Activated CD8-positive, alpha-beta T cell treated with anti-CD3 and anti-CD28 coated beads, Interleukin-2, amount 10 ng/mL, durations not matched to agents 7 days and 5 days (primary cell): ENCODE measurements at regions not wholly inside any gene's neighbourhood (a gene's known extent, or its start where the extent isn't known, plus 50 kb on each side); places are given as distances from the start of the nearest gene placed in this dataset.

Experiments used
- ATAC-seq: fragments of 150-1000 bp; cut with Tn5 transposase; one replicate; pipeline ENCODE4 v1.10.0; 2021; ENCODE audit warnings: moderate library complexity
- CTCF ChIA-PET: fragments of 350-600 bp; sonication (Branson Sonifier 250); formaldehyde crosslinking; loops from one replicate; lab custom pipeline; 2021; ENCODE audit warnings: antibody characterized with exemption; lab: Charles Lee
- POLR2A ChIA-PET: fragments of 350-600 bp; sonication (Branson Sonifier 250); formaldehyde crosslinking; loops from one replicate; lab custom pipeline; 2021; ENCODE audit warnings: antibody characterized with exemption; lab: Charles Lee
- DNase-seq: peaks from one replicate; pipeline ENCODE4 v3.0.0-alpha.2; 2020
- H3K27ac Mint-ChIP-seq: one replicate; pipeline ENCODE4 v1.8.0; 2021; ENCODE audit warnings: mild to moderate bottlenecking, mixed read lengths
- H3K27me3 Mint-ChIP-seq: one replicate; pipeline ENCODE4 v1.8.0; 2021; ENCODE audit warnings: low read depth, mixed read lengths
- H3K36me3 Mint-ChIP-seq: one replicate; pipeline ENCODE4 v1.8.0; 2021; ENCODE audit warnings: low read depth, mixed read lengths
- H3K4me1 Mint-ChIP-seq: one replicate; pipeline ENCODE4 v1.8.0; 2021; ENCODE audit warnings: low read depth, mixed read lengths
- H3K4me3 Mint-ChIP-seq: one replicate; pipeline ENCODE4 v1.8.0; 2021; ENCODE audit warnings: mild to moderate bottlenecking, mixed read lengths
- H3K9me3 Mint-ChIP-seq: one replicate; pipeline ENCODE4 v1.8.0; 2022; ENCODE audit warnings: mixed read lengths; ENCODE audit not compliant: insufficient read depth

GRCh38 chr11:101291279-101291678, 161.7 kb upstream of the PGR start:
- POLR2A ChIA-PET: no interaction called here

GRCh38 chr11:101288392-101288791, 158.8 kb upstream of the PGR start:
- Mint-ChIP-seq H3K27ac (no peak overlapping the region), H3K4me1 (no peaks in the 10 kb centered on the region), H3K36me3 (no peaks in the 10 kb centered on the region), H3K27me3 (no peaks in the 10 kb centered on the region), H3K9me3 (peaks cover 9% of the 10 kb centered on the region), H3K4me3 (no peak overlapping the region)
- no peak for DNase-seq
- no peak for ATAC-seq
- CTCF ChIA-PET: no interaction called here
- POLR2A ChIA-PET: no interaction called here

More at GRCh38 chr11:101291279-101291678, 161.7 kb upstream of the PGR start:
- ATAC-seq (no peak), DNase-seq (no peak)
- Mint-ChIP-seq H3K4me1 (no peaks in the 10 kb centered on the region), H3K27me3 (no peaks in the 10 kb centered on the region), H3K9me3 (peaks cover 19% of the 10 kb centered on the region), H3K4me3 (no peak overlapping the region), H3K27ac (no peak overlapping the region), H3K36me3 (no peaks in the 10 kb centered on the region)
- CTCF ChIA-PET: no interaction called here

- Mint-ChIP-seq H3K9me3 (peaks cover 5% of the 10 kb centered on the region), H3K36me3 (no peaks in the 10 kb centered on the region), H3K4me1 (no peaks in the 10 kb centered on the region), H3K27ac (no peak overlapping the region), H3K27me3 (no peaks in the 10 kb centered on the region), H3K4me3 (no peak overlapping the region)
- ATAC-seq (no peak), DNase-seq (no peak)
- CTCF ChIA-PET: no interaction called here
- POLR2A ChIA-PET: no interaction called here
Observed at GRCh38 chr11:101279728-101280127, 150.1 kb upstream of the PGR start.

DNA sequence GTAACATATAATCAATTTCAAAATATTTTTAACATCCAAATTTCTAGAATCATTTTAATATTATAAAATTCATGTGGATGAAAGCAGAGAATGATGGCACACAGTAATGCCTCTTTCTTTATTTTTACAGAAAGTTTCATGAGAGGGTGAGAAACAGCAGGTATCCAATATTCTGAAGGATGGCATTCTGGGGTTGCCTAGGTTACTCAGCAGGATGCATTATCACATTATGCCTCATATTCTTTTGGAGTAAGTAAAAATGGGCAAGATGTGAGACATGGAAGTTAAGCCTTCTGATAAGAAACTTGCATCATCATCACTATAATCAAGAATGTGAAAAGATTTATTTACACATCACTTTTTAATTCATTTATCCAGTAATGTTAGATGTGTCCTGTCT, 148.7 kb upstream of the PGR start:
- no peak overlapping the region for H3K27ac Mint-ChIP-seq
- no peaks in the 10 kb centered on the region for H3K36me3 Mint-ChIP-seq
- no peak overlapping the region for H3K4me3 Mint-ChIP-seq
- DNase-seq (no peak), ATAC-seq (no peak)
- POLR2A ChIA-PET: no interaction called here
- CTCF ChIA-PET: no interaction called here
- H3K9me3 Mint-ChIP-seq: peaks cover 5% of the 10 kb centered on the region
- H3K27me3 Mint-ChIP-seq: no peaks in the 10 kb centered on the region
- no peaks in the 10 kb centered on the region for H3K4me1 Mint-ChIP-seq

- H3K9me3 Mint-ChIP-seq: peaks cover 5% of the 10 kb centered on the region
- ChIA-PET CTCF (no interaction called here), POLR2A (no interaction called here)
- H3K4me3 Mint-ChIP-seq: no peak overlapping the region
- no peaks in the 10 kb centered on the region for H3K27me3 Mint-ChIP-seq
- H3K36me3 Mint-ChIP-seq: no peaks in the 10 kb centered on the region
- DNase-seq (no peak), ATAC-seq (no peak)
- no peak overlapping the region for H3K27ac Mint-ChIP-seq
- no peaks in the 10 kb centered on the region for H3K4me1 Mint-ChIP-seq
Observed at GRCh38 chr11:101277036-101277435, 147.4 kb upstream of the PGR start.

GRCh38 chr11:101269990-101270660, 140.5 kb upstream of the PGR start:
- H3K9me3 Mint-ChIP-seq: no peaks in the 10 kb centered on the region
- ChIA-PET POLR2A (no interaction called here), CTCF (no interaction called here)
- H3K4me1 Mint-ChIP-seq: no peaks in the 10 kb centered on the region
- no peak overlapping the region for H3K4me3 Mint-ChIP-seq
- no peaks in the 10 kb centered on the region for H3K36me3 Mint-ChIP-seq
- no peak overlapping the region for H3K27ac Mint-ChIP-seq
- DNase-seq (no peak), ATAC-seq (no peak)
- H3K27me3 Mint-ChIP-seq: no peaks in the 10 kb centered on the region

DNA sequence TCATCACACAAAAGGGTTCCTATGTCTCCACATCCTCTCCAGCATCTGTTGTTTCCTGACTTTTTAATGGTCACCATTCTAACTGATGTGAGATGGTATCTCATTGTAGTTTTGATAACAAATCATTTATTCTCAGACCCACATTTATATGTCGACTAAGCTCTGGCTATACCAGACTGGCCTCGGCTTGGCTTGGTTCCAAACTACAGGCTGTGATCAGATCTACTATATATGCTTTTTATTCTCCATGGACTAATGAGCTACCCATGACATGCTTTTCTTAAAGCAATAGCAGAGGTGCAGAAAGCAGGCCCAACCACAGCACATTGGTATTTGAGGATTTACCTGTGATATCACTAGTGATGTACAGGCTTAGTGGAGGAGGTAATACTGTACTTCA, 139.8 kb upstream of the PGR start:
- DNase-seq: no peak
- no peaks in the 10 kb centered on the region for H3K27me3 Mint-ChIP-seq
- ChIA-PET POLR2A (no interaction called here), CTCF (no interaction called here)
- H3K9me3 Mint-ChIP-seq: no peaks in the 10 kb centered on the region
- no peaks in the 10 kb centered on the region for H3K4me1 Mint-ChIP-seq
- no peak for ATAC-seq
- H3K4me3 Mint-ChIP-seq: no peak overlapping the region
- H3K27ac Mint-ChIP-seq: no peak overlapping the region
- H3K36me3 Mint-ChIP-seq: no peaks in the 10 kb centered on the region

- ChIA-PET POLR2A (no interaction called here), CTCF (no interaction called here)
- ATAC-seq: no peak
- no peaks in the 10 kb centered on the region for H3K9me3 Mint-ChIP-seq
- no peaks in the 10 kb centered on the region for H3K36me3 Mint-ChIP-seq
- H3K27me3 Mint-ChIP-seq: no peaks in the 10 kb centered on the region
- H3K4me3 Mint-ChIP-seq: no peak overlapping the region
- no peak for DNase-seq
- no peaks in the 10 kb centered on the region for H3K4me1 Mint-ChIP-seq
- H3K27ac Mint-ChIP-seq: no peak overlapping the region
Observed at GRCh38 chr11:101267654-101268053, 138.0 kb upstream of the PGR start.

- no peaks in the 10 kb centered on the region for H3K9me3 Mint-ChIP-seq
- no peaks in the 10 kb centered on the region for H3K36me3 Mint-ChIP-seq
- no peaks in the 10 kb centered on the region for H3K27me3 Mint-ChIP-seq
- ChIA-PET POLR2A (no interaction called here), CTCF (no interaction called here)
- DNase-seq: no peak
- H3K4me1 Mint-ChIP-seq: no peaks in the 10 kb centered on the region
- H3K4me3 Mint-ChIP-seq: no peak overlapping the region
- no peak overlapping the region for H3K27ac Mint-ChIP-seq
- no peak for ATAC-seq
Observed at GRCh38 chr11:101264306-101264705, 134.7 kb upstream of the PGR start.

DNA sequence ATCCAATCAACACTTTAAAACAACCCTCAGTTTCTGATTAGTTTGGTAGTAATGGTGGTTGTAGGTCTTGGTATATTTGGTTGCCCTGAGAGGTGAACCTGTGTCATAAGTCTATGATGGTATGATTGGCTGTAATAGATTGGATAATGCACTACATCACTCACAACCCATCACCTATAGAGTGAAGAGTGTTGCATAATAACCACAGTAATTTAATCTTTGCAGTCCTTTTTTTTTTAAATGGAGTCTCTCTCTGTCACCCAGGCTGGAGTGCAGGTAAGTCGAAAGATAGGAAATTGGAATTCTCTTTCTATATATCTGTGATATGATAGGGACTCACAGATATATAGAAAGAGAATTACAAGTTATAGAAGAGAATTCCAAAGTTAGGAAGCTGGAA, 133.4 kb upstream of the PGR start:
- Mint-ChIP-seq H3K9me3 (no peaks in the 10 kb centered on the region), H3K36me3 (no peaks in the 10 kb centered on the region), H3K27me3 (no peaks in the 10 kb centered on the region), H3K27ac (no peak overlapping the region), H3K4me3 (no peak overlapping the region), H3K4me1 (no peaks in the 10 kb centered on the region)
- no peak for DNase-seq
- no peak for ATAC-seq
- ChIA-PET CTCF (no interaction called here), POLR2A (no interaction called here)

GRCh38 chr11:101262258-101262657, 132.6 kb upstream of the PGR start:
- Mint-ChIP-seq H3K27ac (no peak overlapping the region), H3K9me3 (no peaks in the 10 kb centered on the region), H3K27me3 (no peaks in the 10 kb centered on the region), H3K36me3 (no peaks in the 10 kb centered on the region), H3K4me3 (no peak overlapping the region), H3K4me1 (no peaks in the 10 kb centered on the region)
- ATAC-seq: no peak
- POLR2A ChIA-PET: no interaction called here
- CTCF ChIA-PET: no interaction called here
- DNase-seq: no peak

DNA sequence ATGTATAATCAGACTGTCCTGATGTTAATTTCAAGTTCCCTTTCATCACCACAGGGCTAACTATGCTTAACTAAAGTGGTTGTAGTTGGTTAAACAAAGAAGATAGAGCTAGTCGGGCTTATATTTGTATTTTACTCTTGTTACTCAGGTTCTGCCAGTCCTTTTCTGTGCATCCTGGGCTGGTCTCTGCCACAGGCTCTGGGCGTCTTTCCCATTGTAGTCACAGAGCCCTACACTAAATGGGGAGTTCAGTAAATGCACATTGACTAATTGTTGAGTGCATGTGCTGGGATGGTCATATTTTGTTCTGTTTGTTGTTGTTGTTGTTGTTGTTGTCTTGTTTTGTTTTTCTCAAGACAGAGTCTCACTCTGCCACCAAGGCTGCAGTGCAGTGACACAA, 125.4 kb upstream of the PGR start:
- Mint-ChIP-seq H3K27ac (no peak overlapping the region), H3K36me3 (no peaks in the 10 kb centered on the region), H3K4me3 (no peak overlapping the region), H3K9me3 (peaks cover 4% of the 10 kb centered on the region), H3K27me3 (no peaks in the 10 kb centered on the region), H3K4me1 (no peaks in the 10 kb centered on the region)
- ChIA-PET POLR2A (no interaction called here), CTCF (no interaction called here)
- ATAC-seq (no peak), DNase-seq (no peak)

DNA sequence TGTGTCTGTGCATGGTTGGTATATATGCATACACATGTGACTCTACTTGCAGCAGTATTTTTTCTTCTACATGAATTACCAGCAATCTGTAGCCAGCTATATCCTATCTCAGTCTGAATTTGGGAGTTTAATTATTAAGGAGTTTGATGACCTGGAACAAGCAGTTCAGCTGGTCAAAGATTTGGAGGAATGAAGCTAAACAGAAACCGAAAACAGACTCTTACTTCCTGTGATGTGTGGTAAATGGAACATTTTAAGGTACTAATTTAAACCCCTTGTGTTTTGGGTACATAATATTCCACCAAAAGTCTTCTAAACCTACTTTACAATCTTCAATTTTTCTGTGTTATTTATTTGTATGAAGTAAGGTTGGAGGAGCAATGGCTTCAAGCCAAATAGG, 124.4 kb upstream of the PGR start:
- Mint-ChIP-seq H3K27ac (no peak overlapping the region), H3K4me1 (no peaks in the 10 kb centered on the region)
- CTCF ChIA-PET: interaction anchor here (0.6 kb wide), 1 partner anchor 651 kb away, joined by 3 read pairs; no protein-coding TSS in a partner anchor

More for the DNA sequence above, 124.4 kb upstream of the PGR start:
- no peaks in the 10 kb centered on the region for H3K27me3 Mint-ChIP-seq
- DNase-seq: no peak
- H3K4me3 Mint-ChIP-seq: no peak overlapping the region
- POLR2A ChIA-PET: no interaction called here
- no peaks in the 10 kb centered on the region for H3K36me3 Mint-ChIP-seq
- no peak for ATAC-seq
- H3K9me3 Mint-ChIP-seq: peaks cover 4% of the 10 kb centered on the region
